ENCODE measurements at regions not wholly inside any gene's neighbourhood (a gene's known extent, or its start where the extent isn't known, plus 50 kb on each side); places are given as distances from the start of the nearest gene placed in this dataset.

- no peak for TF ChIP-seq CTCF (IDR thresholded peaks at IDR 0.05)
- TF ChIP-seq POLR2AphosphoS5 (IDR thresholded peaks at IDR 0.05), result no peak
- no peak for TF ChIP-seq POLR2A (IDR thresholded peaks at IDR 0.05)
Measured at GRCh38 chr10:112040696-112041095, 142.9 kb downstream of the GPAM start.

Measured in upper lobe of left lung (tissue), 4 donors.